ENCODE measurements at regions not wholly inside any gene's neighbourhood (a gene's known extent, or its start where the extent isn't known, plus 50 kb on each side); places are given as distances from the start of the nearest gene placed in this dataset.

DNA sequence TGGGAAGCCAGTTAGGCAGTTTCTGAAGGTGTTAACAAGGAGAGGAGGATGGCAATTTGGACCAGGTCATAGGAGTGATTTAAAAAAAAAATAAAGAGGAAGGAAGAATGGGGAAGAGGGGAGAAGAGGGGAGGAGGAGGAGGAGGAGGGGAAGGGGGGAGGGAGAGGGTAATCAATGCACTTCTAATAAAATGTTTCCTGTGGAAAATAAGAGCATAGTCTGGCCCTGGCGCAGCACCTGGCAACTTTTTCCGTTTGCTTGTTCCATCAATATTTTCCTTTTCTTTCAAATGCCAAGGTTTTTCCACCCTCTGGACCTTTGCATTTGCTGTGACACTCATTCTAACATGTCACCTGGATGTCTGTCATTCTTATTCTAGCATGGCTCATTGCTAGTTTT is 308.2 kb downstream of the PPP1R3A start:
- TF ChIP-seq, protein P1, sequence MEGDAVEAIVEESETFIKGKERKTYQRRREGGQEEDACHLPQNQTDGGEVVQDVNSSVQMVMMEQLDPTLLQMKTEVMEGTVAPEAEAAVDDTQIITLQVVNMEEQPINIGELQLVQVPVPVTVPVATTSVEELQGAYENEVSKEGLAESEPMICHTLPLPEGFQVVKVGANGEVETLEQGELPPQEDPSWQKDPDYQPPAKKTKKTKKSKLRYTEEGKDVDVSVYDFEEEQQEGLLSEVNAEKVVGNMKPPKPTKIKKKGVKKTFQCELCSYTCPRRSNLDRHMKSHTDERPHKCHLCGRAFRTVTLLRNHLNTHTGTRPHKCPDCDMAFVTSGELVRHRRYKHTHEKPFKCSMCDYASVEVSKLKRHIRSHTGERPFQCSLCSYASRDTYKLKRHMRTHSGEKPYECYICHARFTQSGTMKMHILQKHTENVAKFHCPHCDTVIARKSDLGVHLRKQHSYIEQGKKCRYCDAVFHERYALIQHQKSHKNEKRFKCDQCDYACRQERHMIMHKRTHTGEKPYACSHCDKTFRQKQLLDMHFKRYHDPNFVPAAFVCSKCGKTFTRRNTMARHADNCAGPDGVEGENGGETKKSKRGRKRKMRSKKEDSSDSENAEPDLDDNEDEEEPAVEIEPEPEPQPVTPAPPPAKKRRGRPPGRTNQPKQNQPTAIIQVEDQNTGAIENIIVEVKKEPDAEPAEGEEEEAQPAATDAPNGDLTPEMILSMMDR (IDR thresholded peaks at IDR 0.05): no peak
- no peak for TF ChIP-seq POLR2A (IDR thresholded peaks at IDR 0.05)
